GM19372 (cell line): ENCODE measurements at regions not wholly inside any gene's neighbourhood (a gene's known extent, or its start where the extent isn't known, plus 50 kb on each side); places are given as distances from the start of the nearest gene placed in this dataset.
"Not testable (repeated sequence)": the region's sequence is repeated elsewhere in the genome, so short reads cannot be mapped to it uniquely, and the experiment has no call there.

Experiments
- ATAC-seq: cut with Tn5 transposase; IDR thresholded peaks from one replicate; pipeline ENCODE4 v1.9.1; 2021; ENCODE audit warnings: mild to moderate bottlenecking, low read depth, moderate library complexity; ENCODE audit not compliant: unreplicated experiment

GRCh38 chr2:91742973-91743490 lies 3051.6 kb downstream of the RPIA start:
- not testable (repeated sequence) for ATAC-seq

DNA sequence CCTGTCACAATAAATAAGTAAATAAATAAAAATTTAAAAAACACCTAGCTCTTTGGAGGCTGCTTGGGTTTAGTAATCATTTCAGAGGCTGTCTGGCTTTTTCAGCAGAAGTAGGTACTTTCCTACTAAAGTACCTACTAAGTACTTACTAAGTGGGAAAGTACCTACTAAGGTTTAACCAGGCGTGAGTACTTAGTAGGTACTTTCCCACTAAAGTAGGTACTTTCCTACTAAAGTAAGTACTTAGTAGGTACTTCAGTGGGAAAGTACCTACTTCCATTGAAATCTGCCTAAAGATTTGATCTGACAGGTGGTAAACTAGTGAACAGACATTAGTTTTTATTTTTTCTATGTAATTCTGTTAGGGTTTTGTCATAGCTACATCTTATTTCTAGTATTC lies 3052.4 kb downstream of the RPIA start:
- not testable (repeated sequence) for ATAC-seq

GRCh38 chr2:91744700-91745141 lies 3053.2 kb downstream of the RPIA start:
- not testable (repeated sequence) for ATAC-seq

GRCh38 chr2:91748902-91749301 lies 3057.4 kb downstream of the RPIA start:
- ATAC-seq: no peak

GRCh38 chr2:91749665-91750064 lies 3058.2 kb downstream of the RPIA start:
- not testable (repeated sequence) for ATAC-seq

DNA sequence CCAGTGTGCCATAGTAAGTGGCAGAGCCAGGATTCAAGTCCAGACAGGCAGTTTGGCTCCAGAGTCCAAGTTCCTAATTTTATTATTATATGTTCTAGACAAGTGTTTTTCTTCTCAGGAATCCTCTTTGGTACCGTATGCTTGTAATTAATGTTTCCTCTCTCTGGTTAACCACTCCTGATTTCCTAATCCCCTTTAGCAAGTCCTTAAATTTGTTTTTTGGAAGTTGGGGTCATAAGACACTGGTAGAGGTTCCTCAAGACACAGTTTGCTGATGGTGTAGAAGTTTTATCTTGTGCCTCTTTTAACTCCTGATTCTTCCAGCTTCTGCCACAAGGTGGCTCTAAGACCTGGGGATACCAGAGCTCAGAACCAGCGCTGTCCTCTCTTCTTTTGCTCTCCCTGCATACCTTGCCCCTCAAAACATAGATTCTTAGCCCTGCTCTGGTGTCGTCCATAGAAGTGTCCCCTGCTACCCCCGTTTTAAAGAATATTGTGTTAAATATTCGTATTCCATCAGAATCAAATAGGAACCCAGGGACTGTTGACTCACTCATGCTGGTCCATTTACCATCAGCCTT lies 3068.0 kb downstream of the RPIA start:
- ATAC-seq: peak; percentile 53

DNA sequence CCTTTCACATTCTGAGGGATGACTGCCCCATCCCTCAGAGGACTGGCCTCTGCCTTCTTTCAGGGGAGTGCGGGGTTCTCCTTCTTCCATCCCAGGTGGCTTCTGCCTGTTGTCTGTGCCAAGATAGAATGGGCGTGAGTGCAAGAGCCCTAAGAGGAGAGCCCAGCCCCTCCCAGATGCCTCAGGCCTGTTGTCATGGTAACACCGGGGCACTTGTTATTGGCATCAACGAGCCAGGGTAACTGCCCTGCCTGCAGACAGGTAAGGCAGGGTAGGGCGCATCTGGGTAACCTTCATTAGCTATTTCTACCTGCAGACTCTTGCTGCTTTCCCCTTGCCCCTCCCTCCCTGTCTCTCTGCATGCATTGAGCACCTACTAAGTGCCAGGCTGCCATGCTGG lies 3069.2 kb downstream of the RPIA start:
- not testable (repeated sequence) for ATAC-seq

GRCh38 chr2:91762312-91762711 lies 3070.8 kb downstream of the RPIA start:
- not testable (repeated sequence) for ATAC-seq

DNA sequence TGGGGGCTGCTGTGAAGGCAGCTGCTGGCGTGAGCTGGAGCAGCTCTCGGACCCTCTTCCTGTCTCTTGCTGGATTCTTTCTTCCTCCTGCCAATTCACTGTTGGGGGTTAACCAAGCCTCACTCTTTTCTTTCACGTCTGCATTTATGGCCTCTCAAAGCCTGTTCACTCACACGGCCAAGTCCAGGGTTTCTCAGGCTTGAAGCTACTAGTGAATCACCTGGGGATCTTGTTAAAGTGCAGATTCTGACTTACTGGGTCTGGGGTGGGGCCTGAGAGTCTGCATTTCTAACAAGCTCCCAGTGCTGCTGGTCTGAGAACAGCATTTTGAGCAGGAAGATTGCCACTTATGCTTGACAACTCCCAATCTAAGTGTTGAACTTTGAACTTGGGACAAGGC lies 3072.2 kb downstream of the RPIA start:
- not testable (repeated sequence) for ATAC-seq

DNA sequence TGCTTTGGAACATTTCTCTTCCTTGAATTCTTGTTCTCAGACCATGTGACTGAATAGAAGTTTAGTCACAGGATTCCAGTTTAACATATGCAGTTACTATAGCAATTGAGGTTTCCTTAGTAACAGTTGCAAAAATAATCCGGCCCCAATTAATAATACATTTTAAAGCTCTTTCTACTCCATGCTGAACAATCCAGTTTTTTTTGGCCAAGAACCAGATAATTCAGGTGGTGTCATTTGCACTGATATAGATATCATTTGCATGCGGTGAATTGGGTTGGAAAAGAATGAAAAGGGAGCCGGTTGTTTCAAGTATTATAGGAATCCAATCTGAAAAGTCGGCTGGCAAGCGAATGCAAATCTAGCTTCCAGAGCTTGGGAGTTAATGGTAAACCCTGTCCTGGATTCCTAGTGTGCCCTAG lies 3073.1 kb downstream of the RPIA start:
- ATAC-seq: not testable (repeated sequence)

DNA sequence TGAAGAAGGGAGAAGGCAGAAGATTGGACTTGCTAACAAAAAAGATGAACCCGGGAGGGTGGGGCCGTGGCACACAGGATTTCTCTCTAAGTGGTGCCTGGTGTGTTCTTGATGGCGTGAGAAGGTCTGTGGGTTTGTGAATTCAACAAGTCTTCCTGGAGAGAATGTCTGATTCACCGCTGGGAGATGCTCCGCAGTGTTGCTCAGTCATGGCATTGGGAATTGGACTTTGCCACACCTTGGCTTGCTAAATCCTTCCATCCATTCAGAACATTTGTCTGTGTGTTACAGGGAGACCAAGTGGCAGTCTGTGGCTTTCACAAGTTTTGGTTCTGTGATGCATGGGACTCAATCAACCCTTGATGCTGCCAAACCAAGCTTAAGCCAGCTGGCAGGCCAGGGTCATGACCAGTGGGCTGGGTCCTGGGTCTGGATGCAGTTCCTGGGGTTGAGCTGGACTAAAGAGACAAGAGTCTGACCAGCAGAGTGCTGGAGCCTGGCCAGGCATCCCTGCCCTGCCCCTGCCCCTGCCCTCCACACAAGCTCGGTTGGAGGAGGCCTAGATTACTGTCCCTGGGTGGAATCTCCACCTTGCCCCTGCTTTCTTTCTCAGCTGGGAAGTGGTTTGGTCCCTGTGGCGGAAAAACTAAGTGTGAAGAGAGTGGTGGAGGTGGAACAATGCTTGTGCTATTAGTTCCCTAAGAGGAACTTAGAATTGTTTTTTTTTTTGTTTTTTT lies 3073.7 kb downstream of the RPIA start:
- ATAC-seq: not testable (repeated sequence)

DNA sequence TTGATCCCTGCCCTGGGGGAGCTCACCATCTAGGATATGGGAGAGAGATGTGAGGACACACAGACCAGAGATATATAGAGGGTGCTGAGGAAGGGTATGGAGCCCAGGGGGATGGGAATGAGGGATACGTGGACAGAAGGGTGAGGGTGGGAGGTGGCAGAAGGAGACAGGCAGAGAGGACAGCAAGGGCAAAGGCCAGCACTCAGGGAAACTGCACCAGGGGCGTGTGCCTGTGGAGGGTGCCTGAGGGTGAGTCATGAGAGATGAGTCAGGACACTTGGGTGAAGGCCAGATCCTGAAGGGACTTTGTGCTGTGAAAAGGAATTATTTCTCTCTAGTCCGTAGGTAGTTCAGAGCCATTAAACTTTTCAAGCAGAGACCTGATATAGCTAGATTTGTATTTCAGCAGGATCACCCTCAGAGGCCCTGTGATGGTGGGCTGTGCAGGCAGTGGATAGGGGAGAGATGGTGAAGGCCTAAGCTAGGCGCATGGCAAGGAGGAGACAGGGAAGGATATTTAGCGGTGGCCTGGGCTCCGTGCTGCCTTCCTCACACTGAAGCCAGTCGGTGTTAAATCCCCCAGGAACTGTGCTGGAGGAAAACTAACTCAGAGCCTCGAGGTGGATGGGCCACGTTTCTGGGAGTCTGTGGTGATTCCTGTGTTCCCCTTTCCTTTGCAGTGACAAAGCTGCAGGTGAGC lies 3075.0 kb downstream of the RPIA start:
- not testable (repeated sequence) for ATAC-seq

GRCh38 chr2:91768301-91768700 lies 3076.8 kb downstream of the RPIA start:
- not testable (repeated sequence) for ATAC-seq

- not testable (repeated sequence) for ATAC-seq
These were observed 3077.5 kb downstream of the RPIA start for GRCh38 chr2:91768997-91769396.

- not testable (repeated sequence) for ATAC-seq
These were observed 3078.6 kb downstream of the RPIA start for GRCh38 chr2:91770046-91770575.

DNA sequence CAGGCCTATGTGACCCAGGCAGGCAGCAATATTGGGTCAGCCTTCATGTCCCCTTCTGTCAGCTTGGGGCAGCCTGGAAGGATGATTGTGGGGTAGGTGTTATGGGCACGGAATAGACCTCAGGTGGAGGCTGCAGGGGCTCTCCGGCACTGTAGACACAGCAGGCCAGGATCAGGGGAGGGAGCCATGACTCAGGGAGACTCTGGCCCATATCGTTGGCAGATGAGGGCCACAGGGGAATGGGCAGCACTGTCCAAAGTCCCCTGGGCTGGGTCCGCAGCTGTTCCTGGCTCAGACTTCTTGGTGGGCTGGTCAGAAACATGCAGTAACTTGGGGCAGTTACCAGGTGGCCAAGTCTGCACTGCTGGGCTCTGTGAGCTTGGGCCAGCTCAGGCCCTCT lies 3080.1 kb downstream of the RPIA start:
- ATAC-seq: not testable (repeated sequence)

GRCh38 chr2:91772240-91772937 lies 3080.9 kb downstream of the RPIA start:
- ATAC-seq: not testable (repeated sequence)

DNA sequence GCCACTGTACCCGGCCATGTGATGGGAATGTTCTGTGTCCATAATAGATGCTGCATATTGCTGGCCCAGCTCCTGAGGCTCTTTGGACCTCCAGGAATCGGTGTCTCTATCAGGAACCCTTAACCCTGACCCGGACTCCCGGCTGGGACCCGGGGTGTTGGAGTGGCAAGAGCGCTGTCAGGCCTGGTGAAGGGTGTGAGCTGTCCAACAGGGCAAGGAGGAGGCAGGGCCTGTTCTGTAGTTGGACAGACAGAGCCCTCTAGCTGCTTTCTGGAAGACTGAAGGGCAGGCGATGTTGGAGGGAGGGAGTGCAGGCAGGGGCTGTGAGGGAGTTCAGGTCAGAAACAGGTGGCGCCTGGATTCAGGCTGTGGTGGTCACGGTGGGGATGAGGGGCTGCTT lies 3082.3 kb downstream of the RPIA start:
- ATAC-seq: not testable (repeated sequence)

- not testable (repeated sequence) for ATAC-seq
These were observed 3083.7 kb downstream of the RPIA start for GRCh38 chr2:91775193-91775592.

- not testable (repeated sequence) for ATAC-seq
These were observed 3088.9 kb downstream of the RPIA start for GRCh38 chr2:91780324-91780723.
